HepG2 (cell line): ENCODE measurements at regions not wholly inside any gene's neighbourhood (a gene's known extent, or its start where the extent isn't known, plus 50 kb on each side); places are given as distances from the start of the nearest gene placed in this dataset.

Source experiments
- MED13 ChIP-seq: sonication (generic); formaldehyde crosslinking; IDR thresholded peaks from 2 replicates; pipeline ENCODE4 v1.5.0; 2020; ENCODE audit warnings: missing genetic modification reagents
- NAIF1 ChIP-seq: sonication (generic); formaldehyde crosslinking; IDR thresholded peaks from 2 replicates; pipeline ENCODE4 v1.5.0; 2020; ENCODE audit warnings: mild to moderate bottlenecking, missing genetic modification reagents, borderline replicate concordance
- NR0B2 ChIP-seq: sonication (generic); formaldehyde crosslinking; IDR thresholded peaks from 2 replicates; pipeline ENCODE4 v1.4.0; 2020; ENCODE audit warnings: mild to moderate bottlenecking, missing genetic modification reagents
- SRSF4 ChIP-seq: fragments of 200-400 bp; formaldehyde crosslinking; IDR thresholded peaks from one replicate; pipeline ENCODE4 v1.6.1; 2018; ENCODE audit warnings: mild to moderate bottlenecking, low read depth, low read length, moderate library complexity; ENCODE audit not compliant: poor library complexity, severe bottlenecking
- ZHX2 ChIP-seq, 2 experiments: sonication (generic) in 1 of 2; formaldehyde crosslinking in 1 of 2; IDR thresholded peaks; 2 replicates each; pipeline versions ENCODE4 v1.6.1 to v1.9.0; 2014 to 2022; ENCODE audit warnings: antibody characterized with exemption in 1 of 2, borderline replicate concordance in 1 of 2, inconsistent platforms in 1 of 2, low read depth in 1 of 2, missing genetic modification reagents in 1 of 2
- ZNF225 ChIP-seq: sonication (generic); formaldehyde crosslinking; IDR thresholded peaks from 2 replicates; pipeline ENCODE4 v1.4.0; 2020; ENCODE audit warnings: mild to moderate bottlenecking, missing genetic modification reagents
- ZNF280D ChIP-seq: sonication (generic); formaldehyde crosslinking; IDR thresholded peaks from 2 replicates; pipeline ENCODE4 v1.5.1; 2020; ENCODE audit warnings: mild to moderate bottlenecking, missing genetic modification reagents
- ZNF557 ChIP-seq: sonication (generic); formaldehyde crosslinking; IDR thresholded peaks from 2 replicates; pipeline ENCODE4 v1.4.0; 2020; ENCODE audit warnings: missing genetic modification reagents

GRCh38 chr4:52241916-52242315, 190.8 kb downstream of the SPATA18 start (continued):
- TF ChIP-seq ZHX2 (IDR thresholded peaks at IDR 0.05; ENCODE audit: low read depth) (no peak), ZHX2 (CRISPR knock-in tag; IDR thresholded peaks at IDR 0.05; ENCODE audit: borderline replicate concordance) (no peak), SRSF4 (no peak), NR0B2 (CRISPR knock-in tag) (no peak), NAIF1 (CRISPR knock-in tag) (no peak), ZNF280D (no peak), MED13 (CRISPR knock-in tag) (no peak), ZNF225 (CRISPR knock-in tag) (no peak), ZNF557 (CRISPR knock-in tag) (no peak)
- TF ChIP-seq, all 625 proteins: peak for 0
